ENCODE measurements at regions not wholly inside any gene's neighbourhood (a gene's known extent, or its start where the extent isn't known, plus 50 kb on each side); places are given as distances from the start of the nearest gene placed in this dataset.
"Not testable (repeated sequence)": the region's sequence is repeated elsewhere in the genome, so short reads cannot be mapped to it uniquely, and the experiment has no call there.

GRCh38 chr13:80497978-80498377 lies 157.1 kb upstream of the SPRY2 start:
- Histone ChIP-seq H3K36me3 (ENCODE audit: control insufficient read depth in 4 of 4, insufficient read depth in 4 of 4, low read length in 3 of 4) (no peaks in the 10 kb centered on the region), H3K27me3 (replicated peaks in 2 of 5; ENCODE audit: control insufficient read depth in 4 of 5, insufficient read depth in 5 of 5, low read length in 4 of 5) (no peaks in the 10 kb centered on the region), H3K9me3 (ENCODE audit: control extremely low read depth in 1 of 5, control insufficient read depth in 4 of 5, insufficient read depth in 2 of 5, low read depth in 1 of 5, low read length in 4 of 5) (no peaks in the 10 kb centered on the region), H3K27ac (ENCODE audit: insufficient read depth in 1 of 2, low read depth in 1 of 2, low read length in 2 of 2, poor library complexity in 1 of 2, severe bottlenecking in 2 of 2) (no peak overlapping the region), H3K4me1 (ENCODE audit: control extremely low read depth in 1 of 4, control insufficient read depth in 4 of 4, insufficient read depth in 4 of 4, low read length in 3 of 4) (no peaks in the 10 kb centered on the region), H3K4me3 (ENCODE audit: control insufficient read depth in 1 of 7, extremely low read depth in 1 of 7, insufficient read depth in 4 of 7, low read depth in 2 of 7, low read length in 6 of 7) (no peak overlapping the region)
- DNase-seq = no peak
- POLR2A ChIA-PET = no interaction called here
- CTCF ChIA-PET = no interaction called here
- WGBS (ENCODE audit: insufficient coverage) = no CpG with 5 or more reads among the region's 3 CpGs

GRCh38 chr13:80497439-80497838 lies 156.5 kb upstream of the SPRY2 start:
- no peaks in the 10 kb centered on the region for H3K9me3 ChIP-seq (ENCODE audit: control extremely low read depth in 1 of 5, control insufficient read depth in 4 of 5, insufficient read depth in 2 of 5, low read depth in 1 of 5, low read length in 4 of 5)
- ChIA-PET POLR2A (no interaction called here), CTCF (no interaction called here)
- no peak overlapping the region for H3K4me3 ChIP-seq (ENCODE audit: control insufficient read depth in 1 of 7, extremely low read depth in 1 of 7, insufficient read depth in 4 of 7, low read depth in 2 of 7, low read length in 6 of 7)
- WGBS (ENCODE audit: insufficient coverage) = 80% methylated on average over 1 of the region's 1 CpG
- no peak for DNase-seq
- H3K27ac ChIP-seq (ENCODE audit: insufficient read depth in 1 of 2, low read depth in 1 of 2, low read length in 2 of 2, poor library complexity in 1 of 2, severe bottlenecking in 2 of 2) = no peak overlapping the region
- H3K4me1 ChIP-seq (ENCODE audit: control extremely low read depth in 1 of 4, control insufficient read depth in 4 of 4, insufficient read depth in 4 of 4, low read length in 3 of 4) = no peaks in the 10 kb centered on the region
- H3K27me3 ChIP-seq (replicated peaks in 2 of 5; ENCODE audit: control insufficient read depth in 4 of 5, insufficient read depth in 5 of 5, low read length in 4 of 5) = no peaks in the 10 kb centered on the region
- no peaks in the 10 kb centered on the region for H3K36me3 ChIP-seq (ENCODE audit: control insufficient read depth in 4 of 4, insufficient read depth in 4 of 4, low read length in 3 of 4)

- no peaks in the 10 kb centered on the region for H3K27me3 ChIP-seq (replicated peaks in 2 of 5; ENCODE audit: control insufficient read depth in 4 of 5, insufficient read depth in 5 of 5, low read length in 4 of 5)
- ChIA-PET POLR2A (no interaction called here), CTCF (no interaction called here)
- no peak for DNase-seq
- no peaks in the 10 kb centered on the region for H3K36me3 ChIP-seq (ENCODE audit: control insufficient read depth in 4 of 4, insufficient read depth in 4 of 4, low read length in 3 of 4)
- H3K27ac ChIP-seq (ENCODE audit: insufficient read depth in 1 of 2, low read depth in 1 of 2, low read length in 2 of 2, poor library complexity in 1 of 2, severe bottlenecking in 2 of 2) = no peak overlapping the region
- 100% methylated on average over 3 of the region's 5 CpGs for WGBS (ENCODE audit: insufficient coverage)
- no peak overlapping the region for H3K4me3 ChIP-seq (ENCODE audit: control insufficient read depth in 1 of 7, extremely low read depth in 1 of 7, insufficient read depth in 4 of 7, low read depth in 2 of 7, low read length in 6 of 7)
- H3K9me3 ChIP-seq (ENCODE audit: control extremely low read depth in 1 of 5, control insufficient read depth in 4 of 5, insufficient read depth in 2 of 5, low read depth in 1 of 5, low read length in 4 of 5) = no peaks in the 10 kb centered on the region
- no peaks in the 10 kb centered on the region for H3K4me1 ChIP-seq (ENCODE audit: control extremely low read depth in 1 of 4, control insufficient read depth in 4 of 4, insufficient read depth in 4 of 4, low read length in 3 of 4)
These were observed 155.9 kb upstream of the SPRY2 start for GRCh38 chr13:80496721-80497397.

GRCh38 chr13:80490491-80490943 lies 149.6 kb upstream of the SPRY2 start:
- POLR2A ChIA-PET; H3K27ac ChIP-seq (ENCODE audit: insufficient read depth in 1 of 2, low read depth in 1 of 2, low read length in 2 of 2, poor library complexity in 1 of 2, severe bottlenecking in 2 of 2): not testable (repeated sequence)

GRCh38 chr13:80486402-80486801 lies 145.5 kb upstream of the SPRY2 start:
- H3K4me1 ChIP-seq (ENCODE audit: control extremely low read depth in 1 of 4, control insufficient read depth in 4 of 4, insufficient read depth in 4 of 4, low read length in 3 of 4) = no peaks in the 10 kb centered on the region
- no peaks in the 10 kb centered on the region for H3K36me3 ChIP-seq (ENCODE audit: control insufficient read depth in 4 of 4, insufficient read depth in 4 of 4, low read length in 3 of 4)
- H3K27me3 ChIP-seq (replicated peaks in 2 of 5; ENCODE audit: control insufficient read depth in 4 of 5, insufficient read depth in 5 of 5, low read length in 4 of 5) = no peaks in the 10 kb centered on the region
- H3K27ac ChIP-seq (ENCODE audit: insufficient read depth in 1 of 2, low read depth in 1 of 2, low read length in 2 of 2, poor library complexity in 1 of 2, severe bottlenecking in 2 of 2) = no peak overlapping the region
- ChIA-PET POLR2A (no interaction called here), CTCF (no interaction called here)
- H3K9me3 ChIP-seq (ENCODE audit: control extremely low read depth in 1 of 5, control insufficient read depth in 4 of 5, insufficient read depth in 2 of 5, low read depth in 1 of 5, low read length in 4 of 5) = no peaks in the 10 kb centered on the region
- DNase-seq = peak in 1 of 3 donors; percentile 11
- 100% methylated on average over 2 of the region's 3 CpGs for WGBS (ENCODE audit: insufficient coverage)
- no peak overlapping the region for H3K4me3 ChIP-seq (ENCODE audit: control insufficient read depth in 1 of 7, extremely low read depth in 1 of 7, insufficient read depth in 4 of 7, low read depth in 2 of 7, low read length in 6 of 7)

More at GRCh38 chr13:80490491-80490943, 149.6 kb upstream of the SPRY2 start:
- WGBS (ENCODE audit: insufficient coverage) = 95% methylated on average over 23 of the region's 36 CpGs
- H3K4me3 ChIP-seq (ENCODE audit: control insufficient read depth in 1 of 7, extremely low read depth in 1 of 7, insufficient read depth in 4 of 7, low read depth in 2 of 7, low read length in 6 of 7); H3K9me3 ChIP-seq (ENCODE audit: control extremely low read depth in 1 of 5, control insufficient read depth in 4 of 5, insufficient read depth in 2 of 5, low read depth in 1 of 5, low read length in 4 of 5); CTCF ChIA-PET; H3K27me3 ChIP-seq (replicated peaks in 2 of 5; ENCODE audit: control insufficient read depth in 4 of 5, insufficient read depth in 5 of 5, low read length in 4 of 5); H3K36me3 ChIP-seq (ENCODE audit: control insufficient read depth in 4 of 4, insufficient read depth in 4 of 4, low read length in 3 of 4); DNase-seq; H3K4me1 ChIP-seq (ENCODE audit: control extremely low read depth in 1 of 4, control insufficient read depth in 4 of 4, insufficient read depth in 4 of 4, low read length in 3 of 4): not testable (repeated sequence)

- Histone ChIP-seq H3K36me3 (ENCODE audit: control insufficient read depth in 4 of 4, insufficient read depth in 4 of 4, low read length in 3 of 4) (no peaks in the 10 kb centered on the region), H3K9me3 (ENCODE audit: control extremely low read depth in 1 of 5, control insufficient read depth in 4 of 5, insufficient read depth in 2 of 5, low read depth in 1 of 5, low read length in 4 of 5) (peaks cover 0 to 1% (median 0%) of the 10 kb centered on the region in 5 experiments), H3K4me1 (ENCODE audit: control extremely low read depth in 1 of 4, control insufficient read depth in 4 of 4, insufficient read depth in 4 of 4, low read length in 3 of 4) (no peaks in the 10 kb centered on the region), H3K4me3 (ENCODE audit: control insufficient read depth in 1 of 7, extremely low read depth in 1 of 7, insufficient read depth in 4 of 7, low read depth in 2 of 7, low read length in 6 of 7) (no peak overlapping the region), H3K27ac (ENCODE audit: insufficient read depth in 1 of 2, low read depth in 1 of 2, low read length in 2 of 2, poor library complexity in 1 of 2, severe bottlenecking in 2 of 2) (no peak overlapping the region), H3K27me3 (replicated peaks in 2 of 5; ENCODE audit: control insufficient read depth in 4 of 5, insufficient read depth in 5 of 5, low read length in 4 of 5) (no peaks in the 10 kb centered on the region)
- POLR2A ChIA-PET = no interaction called here
- WGBS (ENCODE audit: insufficient coverage) = no CpG with 5 or more reads among the region's 1 CpG
- DNase-seq = no peak
- CTCF ChIA-PET = no interaction called here
These were observed 142.2 kb upstream of the SPRY2 start for GRCh38 chr13:80483157-80483556.

GRCh38 chr13:80481588-80481987 lies 140.7 kb upstream of the SPRY2 start:
- no peak for DNase-seq
- ChIA-PET POLR2A (no interaction called here), CTCF (no interaction called here)

More at GRCh38 chr13:80481588-80481987, 140.7 kb upstream of the SPRY2 start:
- H3K9me3 ChIP-seq (ENCODE audit: control extremely low read depth in 1 of 5, control insufficient read depth in 4 of 5, insufficient read depth in 2 of 5, low read depth in 1 of 5, low read length in 4 of 5) = peaks cover 0 to 1% (median 0%) of the 10 kb centered on the region in 5 experiments
- H3K27me3 ChIP-seq (replicated peaks in 2 of 5; ENCODE audit: control insufficient read depth in 4 of 5, insufficient read depth in 5 of 5, low read length in 4 of 5) = no peaks in the 10 kb centered on the region
- H3K4me1 ChIP-seq (ENCODE audit: control extremely low read depth in 1 of 4, control insufficient read depth in 4 of 4, insufficient read depth in 4 of 4, low read length in 3 of 4) = no peaks in the 10 kb centered on the region
- H3K36me3 ChIP-seq (ENCODE audit: control insufficient read depth in 4 of 4, insufficient read depth in 4 of 4, low read length in 3 of 4) = no peaks in the 10 kb centered on the region
- no peak overlapping the region for H3K27ac ChIP-seq (ENCODE audit: insufficient read depth in 1 of 2, low read depth in 1 of 2, low read length in 2 of 2, poor library complexity in 1 of 2, severe bottlenecking in 2 of 2)
- H3K4me3 ChIP-seq (ENCODE audit: control insufficient read depth in 1 of 7, extremely low read depth in 1 of 7, insufficient read depth in 4 of 7, low read depth in 2 of 7, low read length in 6 of 7) = no peak overlapping the region

All from common myeloid progenitor, CD34-positive (primary cell).